ENCODE measurements at regions not wholly inside any gene's neighbourhood (a gene's known extent, or its start where the extent isn't known, plus 50 kb on each side); places are given as distances from the start of the nearest gene placed in this dataset.
"Not testable (repeated sequence)": the region's sequence is repeated elsewhere in the genome, so short reads cannot be mapped to it uniquely, and the experiment has no call there.

GRCh38 chr3:70466096-70466495, 153.7 kb upstream of the MDFIC2 start:
- DNase-seq, result no peak

- no peak for DNase-seq
Measured at GRCh38 chr3:70464876-70465275, 152.4 kb upstream of the MDFIC2 start.

GRCh38 chr3:70464465-70464864, 152.0 kb upstream of the MDFIC2 start:
- no peak for DNase-seq

GRCh38 chr3:70450220-70450619, 137.8 kb upstream of the MDFIC2 start:
- DNase-seq, result not testable (repeated sequence)

- not testable (repeated sequence) for DNase-seq
Measured at GRCh38 chr3:70435422-70435821, 123.0 kb upstream of the MDFIC2 start.

GRCh38 chr3:70433091-70433490, 120.7 kb upstream of the MDFIC2 start:
- no peak for DNase-seq

- no peak for DNase-seq
Measured at GRCh38 chr3:70431911-70432310, 119.5 kb upstream of the MDFIC2 start.

GRCh38 chr3:70426071-70426470, 113.6 kb upstream of the MDFIC2 start:
- DNase-seq, result no peak

GRCh38 chr3:70421506-70421905, 109.1 kb upstream of the MDFIC2 start:
- no peak for DNase-seq

GRCh38 chr3:70409018-70409417, 96.6 kb upstream of the MDFIC2 start:
- no peak for DNase-seq

GRCh38 chr3:70400194-70400593, 87.8 kb upstream of the MDFIC2 start:
- no peak for DNase-seq

- DNase-seq, result no peak
Measured at GRCh38 chr3:70393881-70394612, 81.6 kb upstream of the MDFIC2 start.

GRCh38 chr3:70392227-70392626, 79.8 kb upstream of the MDFIC2 start:
- no peak for DNase-seq

- no peak for DNase-seq
Measured at GRCh38 chr3:70387889-70388288, 75.5 kb upstream of the MDFIC2 start.

GRCh38 chr3:70386846-70387245, 74.4 kb upstream of the MDFIC2 start:
- no peak for DNase-seq

- no peak for DNase-seq
Measured at GRCh38 chr3:70386043-70386442, 73.6 kb upstream of the MDFIC2 start.

- DNase-seq, result no peak
Measured at GRCh38 chr3:70383360-70383831, 71.0 kb upstream of the MDFIC2 start.

- no peak for DNase-seq
Measured at GRCh38 chr3:70374179-70374578, 61.7 kb upstream of the MDFIC2 start.
